HPDE6-E6E7 (cell line): ENCODE measurements at regions not wholly inside any gene's neighbourhood (a gene's known extent, or its start where the extent isn't known, plus 50 kb on each side); places are given as distances from the start of the nearest gene placed in this dataset.

ENCODE experiments used
- DNase-seq: peaks from one replicate; pipeline ENCODE4 v3.0.0; 2011; ENCODE audit warnings: missing footprints; ENCODE audit errors: extremely low spot score

GRCh38 chr16:86864586-86864985 lies 286.2 kb downstream of the FOXL1 start:
- no peak for DNase-seq

DNA sequence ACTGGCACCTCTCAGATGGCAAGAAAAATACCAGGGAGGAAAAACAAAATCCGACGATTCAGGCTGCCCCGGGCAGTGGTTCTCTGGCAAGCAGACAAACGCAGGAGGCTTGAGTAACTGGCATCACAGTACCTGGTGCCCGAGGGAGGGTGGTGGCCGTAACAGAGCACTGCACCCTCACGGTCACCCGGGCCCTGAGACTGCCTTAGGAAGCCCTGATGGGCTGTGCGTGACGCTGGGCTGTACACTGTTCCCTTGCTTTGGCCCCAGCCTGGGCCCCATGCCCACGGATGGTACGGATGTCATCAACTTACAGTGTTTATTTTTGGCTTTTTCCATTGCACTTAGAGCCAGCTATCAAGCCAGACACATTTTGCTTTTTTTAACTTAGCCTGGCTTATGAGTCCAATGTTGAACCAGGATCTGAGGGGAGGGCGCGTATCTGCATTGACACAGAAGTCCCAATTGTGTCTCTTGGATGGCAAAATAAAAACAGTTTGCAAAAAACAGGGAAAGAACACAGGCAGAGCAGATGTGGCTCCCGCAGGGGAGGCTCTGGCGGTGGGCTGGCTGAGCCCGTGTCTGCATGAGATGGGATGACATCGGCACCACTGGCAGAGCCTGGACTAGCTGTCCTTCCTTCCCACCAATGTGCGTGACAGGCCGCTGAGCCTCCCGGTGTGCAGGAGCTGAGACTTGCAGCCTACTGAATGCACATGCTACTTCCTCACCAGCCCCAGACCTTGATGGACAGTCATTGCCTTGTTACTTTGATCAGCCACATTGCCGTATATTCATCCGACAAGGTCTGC lies 287.7 kb downstream of the FOXL1 start:
- DNase-seq = no peak

DNA sequence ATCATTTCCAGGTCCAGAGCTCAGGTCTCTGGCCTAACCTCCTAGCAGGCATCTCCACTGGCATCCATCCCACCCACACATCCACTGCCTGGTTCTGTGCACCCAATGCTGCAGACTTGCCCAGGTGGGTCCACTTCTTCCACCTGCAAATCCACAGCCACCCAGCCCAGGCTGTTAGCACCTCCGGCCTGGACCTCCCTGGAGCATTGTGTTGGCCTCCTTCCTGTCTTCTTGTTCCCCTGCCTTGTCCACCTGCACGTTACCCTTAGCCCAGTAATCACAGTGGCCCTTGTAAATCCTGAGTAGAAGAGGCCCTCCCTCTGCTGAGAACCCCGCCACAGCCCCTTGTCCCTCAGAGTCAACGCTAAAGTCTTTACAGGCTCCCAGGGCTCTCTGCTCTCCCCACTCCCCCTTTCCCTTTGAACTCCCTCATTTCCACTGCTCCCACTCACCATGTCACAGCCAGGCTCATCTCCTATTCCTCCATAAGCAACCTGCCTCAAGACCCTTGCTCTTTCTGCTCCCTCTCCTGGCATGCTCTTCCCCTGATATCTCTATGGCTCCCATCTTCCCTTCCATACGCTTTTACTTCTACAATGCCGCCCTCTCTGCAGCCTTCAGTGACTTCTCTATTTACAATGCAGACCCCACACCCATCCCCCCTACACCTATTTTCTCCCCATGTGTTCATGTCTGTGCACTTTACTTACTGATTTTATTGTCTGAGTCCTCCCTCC lies 288.8 kb downstream of the FOXL1 start:
- no peak for DNase-seq

DNA sequence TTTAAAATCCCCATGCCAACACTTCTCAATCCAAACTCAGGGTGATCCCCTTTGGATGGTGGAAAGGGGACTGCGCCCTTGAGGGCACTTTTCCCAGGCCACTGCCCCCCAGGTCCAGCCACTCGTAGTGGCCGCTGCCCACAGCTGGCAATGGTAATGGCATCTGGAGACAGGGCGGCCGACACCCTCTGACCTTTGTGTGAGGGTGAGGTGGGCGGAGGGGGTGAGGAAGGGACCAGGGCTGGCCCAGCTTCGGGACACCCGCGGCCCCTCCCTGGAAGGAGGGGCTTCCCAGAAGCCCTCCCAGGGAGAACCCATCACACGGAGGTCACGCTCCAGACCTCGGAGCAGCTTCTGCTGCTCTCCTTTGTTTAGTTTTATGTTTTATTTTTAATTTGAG lies 289.7 kb downstream of the FOXL1 start:
- no peak for DNase-seq

- DNase-seq = no peak
Measured at GRCh38 chr16:86868786-86869185, 290.4 kb downstream of the FOXL1 start.

DNA sequence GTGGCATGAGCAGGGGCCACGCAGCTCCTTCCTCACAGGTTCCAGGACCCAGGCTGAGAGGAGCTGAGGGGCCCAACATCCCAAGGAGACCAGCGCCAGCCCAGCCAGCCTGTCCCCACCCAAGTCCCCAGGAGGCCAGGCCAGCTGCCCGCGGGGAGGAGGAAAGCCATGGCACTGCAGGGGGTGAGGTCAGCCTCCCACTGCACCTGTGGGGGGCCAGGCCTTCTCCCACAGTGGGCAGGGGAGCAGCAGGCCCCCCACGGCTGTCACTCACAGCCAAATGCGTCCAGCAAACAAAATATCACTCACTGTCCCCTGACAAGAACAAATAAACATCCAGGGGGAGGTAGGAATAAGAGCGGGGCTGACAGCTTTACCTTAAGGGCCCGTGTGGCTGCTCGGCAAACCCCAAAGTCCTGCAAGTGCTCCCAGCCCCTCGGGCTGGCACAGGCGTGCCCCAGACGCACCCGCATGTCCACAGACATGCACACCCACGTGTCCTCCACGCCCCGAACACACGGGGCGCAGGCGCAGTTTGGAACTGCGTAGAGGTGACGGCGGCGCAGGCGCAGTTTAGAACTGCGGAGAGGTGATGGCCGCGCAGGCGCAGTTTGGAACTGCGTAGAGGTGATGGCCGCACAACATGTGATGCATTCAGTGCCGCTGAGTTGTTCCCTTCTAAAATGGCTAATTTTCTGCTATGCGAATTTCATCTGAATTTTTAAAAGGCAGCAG lies 291.1 kb downstream of the FOXL1 start:
- DNase-seq = no peak

- no peak for DNase-seq
Measured at GRCh38 chr16:86870380-86870779, 292.0 kb downstream of the FOXL1 start.

GRCh38 chr16:86872131-86872530 lies 293.8 kb downstream of the FOXL1 start:
- DNase-seq = no peak

GRCh38 chr16:86872833-86873232 lies 294.5 kb downstream of the FOXL1 start:
- DNase-seq = no peak

- DNase-seq = no peak
Measured at GRCh38 chr16:86874141-86874540, 295.8 kb downstream of the FOXL1 start.

- no peak for DNase-seq
Measured at GRCh38 chr16:86876499-86876898, 298.1 kb downstream of the FOXL1 start.

DNA sequence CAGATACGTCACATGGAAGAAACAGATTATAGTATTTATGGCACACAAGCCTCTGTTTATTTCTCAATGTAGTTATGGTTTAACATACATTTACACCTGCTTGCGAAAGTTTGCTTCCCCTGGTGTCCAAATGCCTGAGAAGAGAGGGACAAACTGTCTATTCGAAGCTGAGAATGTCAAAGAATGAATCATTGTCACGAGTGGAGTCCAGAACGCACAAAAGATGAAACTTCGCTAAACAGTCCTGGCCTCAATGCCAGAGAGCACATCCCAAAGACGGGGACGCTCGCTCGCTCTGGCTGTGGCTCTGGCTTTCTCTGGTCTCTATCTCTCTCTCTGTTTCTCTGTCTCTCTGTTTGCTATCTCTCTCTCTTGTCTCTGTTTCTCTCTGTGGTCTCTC lies 298.8 kb downstream of the FOXL1 start:
- no peak for DNase-seq

GRCh38 chr16:86877835-86878234 lies 299.5 kb downstream of the FOXL1 start:
- DNase-seq = no peak

GRCh38 chr16:86878236-86879080 lies 300.1 kb downstream of the FOXL1 start:
- DNase-seq = no peak

GRCh38 chr16:86879268-86879667 lies 300.9 kb downstream of the FOXL1 start:
- DNase-seq = no peak

- no peak for DNase-seq
Measured at GRCh38 chr16:86880316-86881117, 302.2 kb downstream of the FOXL1 start.

GRCh38 chr16:86881118-86881510 lies 302.8 kb downstream of the FOXL1 start:
- DNase-seq = no peak

- no peak for DNase-seq
Measured at GRCh38 chr16:86881861-86882273, 303.5 kb downstream of the FOXL1 start.

GRCh38 chr16:86882586-86883280 lies 304.4 kb downstream of the FOXL1 start:
- DNase-seq = no peak
